ENCODE measurements at regions not wholly inside any gene's neighbourhood (a gene's known extent, or its start where the extent isn't known, plus 50 kb on each side); places are given as distances from the start of the nearest gene placed in this dataset.

DNA sequence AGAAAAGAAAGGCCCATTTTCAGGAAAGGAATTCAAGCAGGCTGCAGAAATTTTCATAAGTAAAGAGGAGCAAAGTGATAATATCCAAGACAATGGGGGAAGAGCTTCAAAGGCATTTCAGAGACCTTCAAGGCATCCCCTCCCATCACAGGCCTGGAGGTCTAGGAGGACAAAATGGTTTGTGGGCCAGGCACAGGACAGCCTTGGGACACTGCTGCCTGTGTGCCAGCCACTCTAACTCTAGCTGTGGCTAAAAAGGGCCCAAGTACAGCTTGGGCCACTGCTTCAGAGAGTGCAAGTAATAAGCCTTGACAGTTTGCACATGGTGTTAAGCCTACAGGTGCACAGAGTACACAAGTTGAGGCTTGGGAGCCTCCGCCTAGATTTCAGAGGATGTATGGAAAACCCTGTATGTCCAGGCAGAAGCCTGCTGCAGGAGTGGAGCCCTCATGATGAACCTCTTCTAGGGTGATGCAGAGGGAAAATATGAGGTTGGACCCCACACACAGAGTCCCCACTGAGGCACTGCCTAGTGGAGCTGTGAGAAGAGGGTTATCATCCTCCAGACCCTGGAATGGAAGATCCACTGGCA is 51.8 kb upstream of the ZSWIM5 start:
- FAIRE-seq (no peak), DNase-seq (no peak)
- Histone ChIP-seq H3K36me3 (ENCODE audit: control insufficient read depth in 2 of 3, insufficient read depth in 3 of 3, low read length in 3 of 3) (no peaks in the 10 kb centered on the region), H3K9me3 (ENCODE audit: control insufficient read depth in 2 of 3, insufficient read depth in 1 of 3, low read length in 3 of 3) (peaks cover 0 to 15% (median 0%) of the 10 kb centered on the region in 3 donors), H3K27ac (ENCODE audit: low read depth in 2 of 2, low read length in 2 of 2) (no peak overlapping the region), H3K4me3 (ENCODE audit: low read length in 3 of 3) (no peak overlapping the region), H3K9ac (ENCODE audit: low read length in 3 of 3) (no peak overlapping the region), H3K27me3 (ENCODE audit: control insufficient read depth, insufficient read depth, low read length) (no peaks in the 10 kb centered on the region), H3K4me1 (ENCODE audit: control insufficient read depth in 2 of 3, insufficient read depth in 2 of 3, low read depth in 1 of 3, low read length in 3 of 3) (no peaks in the 10 kb centered on the region)
- TF ChIP-seq, protein P1, sequence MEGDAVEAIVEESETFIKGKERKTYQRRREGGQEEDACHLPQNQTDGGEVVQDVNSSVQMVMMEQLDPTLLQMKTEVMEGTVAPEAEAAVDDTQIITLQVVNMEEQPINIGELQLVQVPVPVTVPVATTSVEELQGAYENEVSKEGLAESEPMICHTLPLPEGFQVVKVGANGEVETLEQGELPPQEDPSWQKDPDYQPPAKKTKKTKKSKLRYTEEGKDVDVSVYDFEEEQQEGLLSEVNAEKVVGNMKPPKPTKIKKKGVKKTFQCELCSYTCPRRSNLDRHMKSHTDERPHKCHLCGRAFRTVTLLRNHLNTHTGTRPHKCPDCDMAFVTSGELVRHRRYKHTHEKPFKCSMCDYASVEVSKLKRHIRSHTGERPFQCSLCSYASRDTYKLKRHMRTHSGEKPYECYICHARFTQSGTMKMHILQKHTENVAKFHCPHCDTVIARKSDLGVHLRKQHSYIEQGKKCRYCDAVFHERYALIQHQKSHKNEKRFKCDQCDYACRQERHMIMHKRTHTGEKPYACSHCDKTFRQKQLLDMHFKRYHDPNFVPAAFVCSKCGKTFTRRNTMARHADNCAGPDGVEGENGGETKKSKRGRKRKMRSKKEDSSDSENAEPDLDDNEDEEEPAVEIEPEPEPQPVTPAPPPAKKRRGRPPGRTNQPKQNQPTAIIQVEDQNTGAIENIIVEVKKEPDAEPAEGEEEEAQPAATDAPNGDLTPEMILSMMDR (IDR thresholded peaks at IDR 0.05; ENCODE audit: borderline replicate concordance, extremely low read depth, insufficient read depth), result no peak
- intact Hi-C loops (cut with DNase I), result no loop called here

DNA sequence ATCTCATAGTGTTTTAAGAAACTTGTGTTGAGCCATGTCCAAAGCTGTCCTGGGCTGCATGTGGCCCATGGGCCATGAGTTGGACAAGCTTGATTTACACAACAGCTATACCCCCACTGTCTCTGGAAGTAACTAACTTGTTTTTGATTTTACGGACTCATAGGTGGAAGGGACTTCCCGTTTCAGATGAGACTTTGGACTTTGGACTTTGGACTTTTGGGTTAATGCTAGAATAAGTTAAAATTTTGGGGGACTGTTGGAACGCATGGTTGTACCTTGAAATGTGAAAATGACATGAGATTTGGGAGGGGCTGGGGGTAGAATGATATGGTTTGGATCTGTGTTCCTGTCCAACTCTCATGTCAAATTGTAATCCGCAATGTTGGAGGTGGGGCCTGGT is 52.6 kb upstream of the ZSWIM5 start:
- intact Hi-C loops (cut with DNase I), result no loop called here
- FAIRE-seq, result no peak

DNA sequence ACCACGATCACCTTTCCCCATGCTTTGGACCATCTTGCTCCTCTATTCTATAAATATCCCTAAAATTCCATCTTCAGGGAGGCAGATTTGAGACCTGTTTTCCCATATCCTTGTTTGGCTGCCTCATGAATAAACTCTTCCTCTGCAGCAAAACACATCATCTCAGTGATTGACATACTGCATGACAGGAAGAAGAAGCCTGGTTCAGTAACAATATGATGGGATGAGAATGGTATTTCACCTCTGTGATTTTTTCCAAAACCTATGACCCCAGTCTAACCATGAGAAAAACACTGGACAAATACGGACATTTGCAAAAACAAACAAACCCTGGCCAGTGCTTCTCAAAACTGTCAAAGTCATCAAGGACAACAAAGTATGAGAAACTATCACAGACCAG is 53.8 kb upstream of the ZSWIM5 start:
- FAIRE-seq (no peak), DNase-seq (no peak)
- no peaks in the 10 kb centered on the region for H3K4me1 ChIP-seq (ENCODE audit: control insufficient read depth in 2 of 3, insufficient read depth in 2 of 3, low read depth in 1 of 3, low read length in 3 of 3)
- TF ChIP-seq, protein P1 (IDR thresholded peaks at IDR 0.05; ENCODE audit: borderline replicate concordance, extremely low read depth, insufficient read depth), result no peak
- H3K27ac ChIP-seq (ENCODE audit: low read depth in 2 of 2, low read length in 2 of 2), result no peak overlapping the region
- H3K9ac ChIP-seq (ENCODE audit: low read length in 3 of 3), result no peak overlapping the region
- no peaks in the 10 kb centered on the region for H3K27me3 ChIP-seq (ENCODE audit: control insufficient read depth, insufficient read depth, low read length)
- H3K4me3 ChIP-seq (ENCODE audit: low read length in 3 of 3), result no peak overlapping the region
- intact Hi-C loops (cut with DNase I), result no loop called here
- no peaks in the 10 kb centered on the region for H3K36me3 ChIP-seq (ENCODE audit: control insufficient read depth in 2 of 3, insufficient read depth in 3 of 3, low read length in 3 of 3)
- H3K9me3 ChIP-seq (ENCODE audit: control insufficient read depth in 2 of 3, insufficient read depth in 1 of 3, low read length in 3 of 3), result peaks cover 0 to 15% (median 0%) of the 10 kb centered on the region in 3 donors

More for the DNA sequence above, 52.6 kb upstream of the ZSWIM5 start:
- Histone ChIP-seq H3K9me3 (ENCODE audit: control insufficient read depth in 2 of 3, insufficient read depth in 1 of 3, low read length in 3 of 3) (peaks cover 0 to 15% (median 0%) of the 10 kb centered on the region in 3 donors), H3K4me1 (ENCODE audit: control insufficient read depth in 2 of 3, insufficient read depth in 2 of 3, low read depth in 1 of 3, low read length in 3 of 3) (no peaks in the 10 kb centered on the region), H3K9ac (ENCODE audit: low read length in 3 of 3) (no peak overlapping the region), H3K27me3 (ENCODE audit: control insufficient read depth, insufficient read depth, low read length) (no peaks in the 10 kb centered on the region), H3K27ac (ENCODE audit: low read depth in 2 of 2, low read length in 2 of 2) (no peak overlapping the region), H3K36me3 (ENCODE audit: control insufficient read depth in 2 of 3, insufficient read depth in 3 of 3, low read length in 3 of 3) (no peaks in the 10 kb centered on the region), H3K4me3 (ENCODE audit: low read length in 3 of 3) (no peak overlapping the region)
- DNase-seq, result no peak
- TF ChIP-seq, protein P1 (IDR thresholded peaks at IDR 0.05; ENCODE audit: borderline replicate concordance, extremely low read depth, insufficient read depth), result no peak

DNA sequence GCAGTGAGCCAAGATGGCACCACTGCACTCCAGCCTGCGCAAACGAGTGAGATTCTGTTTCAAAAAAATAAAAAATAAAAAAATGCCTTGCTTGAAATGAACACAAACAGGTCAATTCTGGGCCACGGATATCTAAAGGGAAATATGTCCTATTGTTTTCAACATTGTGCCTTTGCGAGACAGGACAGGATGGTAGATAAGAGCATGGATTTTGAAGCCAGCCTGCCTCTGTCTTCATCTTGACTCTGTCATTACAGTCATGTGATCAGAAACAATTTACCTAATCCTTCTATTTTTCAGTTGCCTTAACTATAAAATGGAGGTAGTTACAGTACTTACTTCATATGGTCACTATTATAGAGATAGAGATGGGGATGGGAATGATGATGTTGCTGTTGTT is 56.7 kb upstream of the ZSWIM5 start:
- H3K4me1 ChIP-seq (ENCODE audit: control insufficient read depth in 2 of 3, insufficient read depth in 2 of 3, low read depth in 1 of 3, low read length in 3 of 3), result no peaks in the 10 kb centered on the region
- no peaks in the 10 kb centered on the region for H3K36me3 ChIP-seq (ENCODE audit: control insufficient read depth in 2 of 3, insufficient read depth in 3 of 3, low read length in 3 of 3)
- TF ChIP-seq, protein P1 (IDR thresholded peaks at IDR 0.05; ENCODE audit: borderline replicate concordance, extremely low read depth, insufficient read depth), result no peak

More for the DNA sequence above, 56.7 kb upstream of the ZSWIM5 start:
- FAIRE-seq (no peak), DNase-seq (no peak)
- intact Hi-C loops (cut with DNase I), result no loop called here
- Histone ChIP-seq H3K27me3 (ENCODE audit: control insufficient read depth, insufficient read depth, low read length) (no peaks in the 10 kb centered on the region), H3K9me3 (ENCODE audit: control insufficient read depth in 2 of 3, insufficient read depth in 1 of 3, low read length in 3 of 3) (peaks cover 0 to 8% (median 0%) of the 10 kb centered on the region in 3 donors), H3K9ac (ENCODE audit: low read length in 3 of 3) (no peak overlapping the region), H3K4me3 (ENCODE audit: low read length in 3 of 3) (no peak overlapping the region), H3K27ac (ENCODE audit: low read depth in 2 of 2, low read length in 2 of 2) (no peak overlapping the region)
